SH-SY5Y (cell line): ENCODE measurements at regions not wholly inside any gene's neighbourhood (a gene's known extent, or its start where the extent isn't known, plus 50 kb on each side); places are given as distances from the start of the nearest gene placed in this dataset.

Experiments used
- GATA2 ChIP-seq: IDR thresholded peaks from 2 replicates; pipeline ENCODE4 v1.6.1; 2011; ENCODE audit warnings: mild to moderate bottlenecking, low read depth, low read length
- GATA3 ChIP-seq: IDR thresholded peaks from 2 replicates; pipeline ENCODE4 v1.6.1; 2011; ENCODE audit warnings: low read depth, mild to moderate bottlenecking, low read length, moderate library complexity

GRCh38 chr1:87673309-87673708, 344.6 kb downstream of the LMO4 start:
- TF ChIP-seq GATA3 (no peak), GATA2 (no peak)

GRCh38 chr1:87673748-87674147, 345.1 kb downstream of the LMO4 start:
- TF ChIP-seq GATA3 = no peak
- TF ChIP-seq GATA2 = no peak

GRCh38 chr1:87674791-87675190, 346.1 kb downstream of the LMO4 start:
- TF ChIP-seq GATA2 (no peak), GATA3 (no peak)

GRCh38 chr1:87678266-87678665, 349.6 kb downstream of the LMO4 start:
- TF ChIP-seq GATA3 = no peak

GRCh38 chr1:87682565-87682964, 353.9 kb downstream of the LMO4 start:
- TF ChIP-seq GATA3 (no peak), GATA2 (no peak)

- TF ChIP-seq GATA2 (no peak), GATA3 (no peak)
Measured at GRCh38 chr1:87683196-87683956, 354.7 kb downstream of the LMO4 start.

GRCh38 chr1:87684194-87684593, 355.5 kb downstream of the LMO4 start:
- no peak for TF ChIP-seq GATA3
- TF ChIP-seq GATA2 = no peak

- TF ChIP-seq GATA2 (no peak), GATA3 (no peak)
Measured at GRCh38 chr1:87684713-87685205, 356.1 kb downstream of the LMO4 start.

- TF ChIP-seq GATA2 (no peak), GATA3 (no peak)
Measured at GRCh38 chr1:87685311-87686135, 356.8 kb downstream of the LMO4 start.

- no peak for TF ChIP-seq GATA2
- TF ChIP-seq GATA3 = no peak
Measured at GRCh38 chr1:87686136-87686495, 357.4 kb downstream of the LMO4 start.

GRCh38 chr1:87686671-87687070, 358.0 kb downstream of the LMO4 start:
- TF ChIP-seq GATA2 (no peak), GATA3 (no peak)

GRCh38 chr1:87688136-87688535, 359.5 kb downstream of the LMO4 start:
- no peak for TF ChIP-seq GATA3
- no peak for TF ChIP-seq GATA2

GRCh38 chr1:87689487-87689886, 360.8 kb downstream of the LMO4 start:
- TF ChIP-seq GATA2 (no peak), GATA3 (no peak)

- no peak for TF ChIP-seq GATA3
- TF ChIP-seq GATA2 = no peak
Measured at GRCh38 chr1:87696483-87696882, 367.8 kb downstream of the LMO4 start.

GRCh38 chr1:87702455-87702854, 373.8 kb downstream of the LMO4 start:
- TF ChIP-seq GATA3 (no peak), GATA2 (no peak)

- TF ChIP-seq GATA2 (no peak), GATA3 (no peak)
Measured at GRCh38 chr1:87705233-87705632, 376.6 kb downstream of the LMO4 start.
